Urinary bladder (tissue), 3 donors: ENCODE measurements at regions not wholly inside any gene's neighbourhood (a gene's known extent, or its start where the extent isn't known, plus 50 kb on each side); places are given as distances from the start of the nearest gene placed in this dataset.
"Not testable (repeated sequence)": the region's sequence is repeated elsewhere in the genome, so short reads cannot be mapped to it uniquely, and the experiment has no call there.

Source experiments
- DNase-seq: peaks from one replicate; pipeline ENCODE4 v3.0.0-alpha.2; 2015; ENCODE audit errors: extremely low spot score
- H3K27ac ChIP-seq: one replicate; pipeline ENCODE4 v1.5.1; 2013; ENCODE audit warnings: low read depth, mild to moderate bottlenecking, moderate library complexity
- H3K36me3 ChIP-seq: one replicate; pipeline ENCODE4 v1.6.1; 2013; ENCODE audit warnings: mild to moderate bottlenecking, moderate library complexity; ENCODE audit not compliant: insufficient read depth
- H3K4me1 ChIP-seq: one replicate; pipeline ENCODE4 v1.6.1; 2013; ENCODE audit warnings: mild to moderate bottlenecking, moderate library complexity; ENCODE audit not compliant: insufficient read depth
- H3K4me3 ChIP-seq: one replicate; pipeline ENCODE4 v1.5.1; 2013; ENCODE audit warnings: low read depth, low read length
- WGBS: extraction: QIAGEN DNeasy Blood & Tissue Kit; methylation state at CpG from one replicate; pipeline ENCODE4 v1.1.7; 2013; 5-methylcytosine and 5-hydroxymethylcytosine counted together
- donor health status: healthy with polysubstance abuse.
- donor health status: healthy.

- H3K4me1 ChIP-seq, DNase-seq, H3K27ac ChIP-seq, H3K4me3 ChIP-seq, H3K36me3 ChIP-seq: not testable (repeated sequence)
- WGBS = 88% methylated on average over 8 of the region's 8 CpGs
Measured at GRCh38 chr15:62281801-62282200, 116.7 kb upstream of the C2CD4B start.

DNA sequence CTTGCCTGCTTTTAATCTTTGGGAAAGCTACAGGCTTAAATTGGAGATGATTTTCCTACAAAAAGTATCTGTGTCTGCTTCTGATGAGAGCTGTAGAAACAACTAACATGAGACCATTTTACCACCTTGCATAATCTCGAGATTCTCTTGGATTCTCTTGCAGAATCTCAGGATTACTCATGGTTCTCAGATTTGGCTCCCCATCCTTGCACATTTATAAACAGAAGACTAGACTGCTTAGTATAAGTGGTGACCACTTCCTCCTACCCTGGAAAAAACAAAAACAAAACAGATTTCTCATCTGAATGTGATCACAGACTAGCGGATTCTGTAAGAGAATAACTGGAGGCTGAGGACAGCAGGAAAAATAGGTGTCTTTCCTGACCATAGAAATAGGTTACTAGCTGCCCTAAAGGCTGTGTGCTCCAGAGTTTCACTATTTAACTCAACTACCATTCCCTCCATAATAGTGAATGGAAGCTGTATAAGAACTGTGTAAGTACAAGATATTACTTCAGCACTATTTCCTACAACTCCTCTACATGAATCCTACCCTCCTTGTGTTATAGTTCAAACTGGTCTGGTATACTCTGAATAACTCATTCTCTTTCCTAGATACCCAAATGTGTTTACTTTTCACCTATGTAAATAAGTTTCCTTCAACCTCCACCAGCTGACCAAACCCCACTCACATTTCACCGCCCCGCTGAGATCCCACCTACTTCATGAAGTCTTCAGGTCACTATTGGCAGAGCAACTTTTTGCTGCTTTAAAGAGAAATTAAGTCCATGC is 122.2 kb upstream of the C2CD4B start:
- H3K27ac ChIP-seq = no peak overlapping the region
- 79% methylated on average over 4 of the region's 4 CpGs for WGBS
- no peak for DNase-seq
- H3K4me3 ChIP-seq = no peak overlapping the region
- H3K36me3 ChIP-seq = no peaks in the 10 kb centered on the region
- H3K4me1 ChIP-seq = no peaks in the 10 kb centered on the region

DNA sequence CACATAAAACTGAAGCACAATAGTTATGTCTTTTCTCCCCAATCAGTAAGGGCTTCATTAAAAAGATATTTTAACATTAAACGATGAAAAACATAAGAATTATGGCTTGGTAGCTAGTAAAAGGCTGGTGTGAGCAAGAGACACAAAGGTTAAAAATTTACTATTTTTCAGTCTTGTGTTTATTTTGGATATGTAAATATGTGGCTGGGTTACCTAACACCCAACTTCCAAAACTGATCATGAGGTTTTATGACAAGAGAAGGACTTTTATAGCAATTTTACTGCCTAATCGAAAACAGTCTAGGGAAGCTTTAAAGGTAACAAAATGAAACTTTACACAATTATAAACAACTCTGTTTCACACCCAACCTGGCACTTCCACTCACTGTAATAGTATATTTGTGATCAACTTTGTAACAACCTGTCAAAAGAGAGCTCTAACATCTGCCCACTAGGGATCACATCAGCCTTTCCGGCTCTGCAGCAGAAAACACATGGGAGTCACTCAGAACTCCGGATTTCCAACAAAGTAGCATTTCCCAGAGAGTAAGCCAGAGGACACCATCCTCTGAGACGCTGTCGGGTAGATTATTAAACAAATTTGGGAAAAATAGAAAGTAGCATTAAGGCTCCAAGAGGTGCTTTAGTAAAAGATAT is 123.4 kb upstream of the C2CD4B start:
- no peaks in the 10 kb centered on the region for H3K36me3 ChIP-seq
- WGBS = 72% methylated on average over 6 of the region's 6 CpGs

GRCh38 chr15:62291262-62291661 is 126.2 kb upstream of the C2CD4B start:
- no peak for DNase-seq
- Histone ChIP-seq H3K36me3 (no peaks in the 10 kb centered on the region), H3K27ac (no peak overlapping the region), H3K4me3 (no peak overlapping the region), H3K4me1 (no peaks in the 10 kb centered on the region)
- 60% methylated on average over 2 of the region's 2 CpGs for WGBS

More for the DNA sequence above, 123.4 kb upstream of the C2CD4B start:
- Histone ChIP-seq H3K4me3 (no peak overlapping the region), H3K4me1 (no peaks in the 10 kb centered on the region), H3K27ac (no peak overlapping the region)
- no peak for DNase-seq

GRCh38 chr15:62296756-62297507 is 131.8 kb upstream of the C2CD4B start:
- DNase-seq = no peak
- no peaks in the 10 kb centered on the region for H3K36me3 ChIP-seq
- H3K4me1 ChIP-seq = no peaks in the 10 kb centered on the region
- WGBS = 62% methylated on average over 12 of the region's 12 CpGs
- no peak overlapping the region for H3K4me3 ChIP-seq
- no peak overlapping the region for H3K27ac ChIP-seq

- H3K4me1 ChIP-seq = no peaks in the 10 kb centered on the region
- DNase-seq = no peak
- 98% methylated on average over 1 of the region's 1 CpG for WGBS
- H3K4me3 ChIP-seq = no peak overlapping the region
- no peak overlapping the region for H3K27ac ChIP-seq
- no peaks in the 10 kb centered on the region for H3K36me3 ChIP-seq
Measured at GRCh38 chr15:62297522-62297921, 132.4 kb upstream of the C2CD4B start.

DNA sequence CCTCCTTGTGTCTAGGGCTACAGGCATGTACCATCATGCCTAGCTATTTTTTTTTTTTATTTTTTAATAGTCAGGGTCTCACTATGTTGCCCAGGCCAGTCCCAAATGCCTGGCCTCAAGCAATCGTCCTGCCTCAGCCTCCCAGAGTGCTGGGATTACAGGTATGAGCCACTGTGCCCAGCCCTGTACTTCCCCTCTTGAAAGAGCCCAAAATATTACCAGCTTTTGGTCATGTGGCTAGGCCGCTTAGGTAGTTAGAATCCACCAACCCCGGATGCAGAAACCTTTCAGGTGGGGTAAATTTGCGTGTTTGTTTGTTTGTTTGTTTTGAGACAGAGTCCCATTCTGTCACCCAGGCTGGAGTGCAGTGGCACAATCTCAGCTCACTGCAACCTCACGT is 132.8 kb upstream of the C2CD4B start:
- WGBS = 81% methylated on average over 5 of the region's 5 CpGs
- DNase-seq = no peak
- no peaks in the 10 kb centered on the region for H3K4me1 ChIP-seq
- H3K36me3 ChIP-seq = no peaks in the 10 kb centered on the region
- no peak overlapping the region for H3K4me3 ChIP-seq
- no peak overlapping the region for H3K27ac ChIP-seq

- H3K36me3 ChIP-seq = no peaks in the 10 kb centered on the region
- no peaks in the 10 kb centered on the region for H3K4me1 ChIP-seq
- H3K4me3 ChIP-seq = no peak overlapping the region
- H3K27ac ChIP-seq = no peak overlapping the region
- WGBS = 90% methylated on average over 5 of the region's 5 CpGs
- no peak for DNase-seq
Measured at GRCh38 chr15:62298811-62299210, 133.7 kb upstream of the C2CD4B start.

DNA sequence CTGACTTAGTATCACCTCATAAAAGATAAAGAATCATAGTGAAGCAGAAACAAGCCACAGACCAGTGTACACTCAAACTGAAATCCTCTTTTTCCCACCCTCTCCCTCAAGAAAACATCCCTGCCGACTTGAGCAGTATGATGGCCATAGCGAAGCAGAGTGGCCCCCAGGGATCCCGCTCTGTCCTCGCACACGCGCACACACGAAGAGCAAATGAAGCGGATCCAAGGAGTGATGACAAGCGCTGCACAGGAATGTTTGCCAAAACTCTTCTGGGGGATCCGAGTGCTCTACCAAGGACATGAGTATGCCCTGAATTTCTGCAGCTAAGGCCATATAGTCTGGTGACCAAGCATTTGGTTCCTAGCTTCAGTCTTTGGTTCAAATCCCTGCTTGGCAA is 134.5 kb upstream of the C2CD4B start:
- Histone ChIP-seq H3K4me1 (no peaks in the 10 kb centered on the region), H3K36me3 (no peaks in the 10 kb centered on the region), H3K4me3 (no peak overlapping the region), H3K27ac (no peak overlapping the region)
- WGBS = 88% methylated on average over 10 of the region's 10 CpGs
- DNase-seq = no peak

GRCh38 chr15:62301993-62302675 is 137.0 kb upstream of the C2CD4B start:
- no peaks in the 10 kb centered on the region for H3K36me3 ChIP-seq
- no peak overlapping the region for H3K4me3 ChIP-seq
- H3K4me1 ChIP-seq = no peaks in the 10 kb centered on the region
- DNase-seq = no peak
- 57% methylated on average over 3 of the region's 3 CpGs for WGBS
- H3K27ac ChIP-seq = no peak overlapping the region

- no peaks in the 10 kb centered on the region for H3K4me1 ChIP-seq
- no peak overlapping the region for H3K4me3 ChIP-seq
- no peaks in the 10 kb centered on the region for H3K36me3 ChIP-seq
- DNase-seq = no peak
- 17% methylated on average over 9 of the region's 9 CpGs for WGBS
- H3K27ac ChIP-seq = no peak overlapping the region
Measured at GRCh38 chr15:62306851-62307504, 141.9 kb upstream of the C2CD4B start.

DNA sequence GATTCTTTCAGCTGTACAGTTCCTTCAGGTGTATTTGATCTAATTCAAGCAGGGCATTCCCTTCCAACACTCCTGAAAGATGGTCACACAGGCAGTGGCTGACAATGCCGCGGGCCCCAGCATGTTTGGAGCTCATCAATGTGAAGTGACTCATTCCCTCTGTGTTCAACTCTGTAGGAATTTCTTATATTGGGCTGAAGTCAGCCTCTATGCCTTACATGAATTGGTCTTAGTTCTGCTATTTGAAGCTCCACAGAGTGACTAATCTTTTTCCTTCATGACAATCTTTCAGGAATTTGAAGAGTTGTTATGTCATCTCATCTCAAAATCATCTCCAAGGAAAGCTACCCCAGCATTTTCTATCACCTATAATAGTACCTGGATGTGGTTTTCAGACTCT is 142.5 kb upstream of the C2CD4B start:
- 77% methylated on average over 2 of the region's 2 CpGs for WGBS
- Histone ChIP-seq H3K36me3 (no peaks in the 10 kb centered on the region), H3K27ac (no peak overlapping the region), H3K4me1 (no peaks in the 10 kb centered on the region), H3K4me3 (no peak overlapping the region)
- DNase-seq = no peak

GRCh38 chr15:62316413-62317060 is 151.5 kb upstream of the C2CD4B start:
- H3K27ac ChIP-seq = no peak overlapping the region
- 66% methylated on average over 2 of the region's 2 CpGs for WGBS
- no peaks in the 10 kb centered on the region for H3K4me1 ChIP-seq
- no peaks in the 10 kb centered on the region for H3K36me3 ChIP-seq
- no peak for DNase-seq
- no peak overlapping the region for H3K4me3 ChIP-seq
